SK-N-SH (cell line): ENCODE measurements at regions not wholly inside any gene's neighbourhood (a gene's known extent, or its start where the extent isn't known, plus 50 kb on each side); places are given as distances from the start of the nearest gene placed in this dataset.

Experiments used
- CTCF ChIA-PET: fragments of 300-600, 350-600 bp; formaldehyde crosslinking; extraction: SDS; loops from one replicate; lab custom pipeline; 2021; lab: Yijun Ruan, JAX
- POLR2A ChIA-PET: fragments of 350-600 bp; sonication (Branson Sonifier 250); formaldehyde crosslinking; extraction: SDS; loops from one replicate; lab custom pipeline; 2020; ENCODE audit warnings: antibody characterized with exemption, inconsistent platforms; lab: Yijun Ruan, JAX
- DNase-seq: peaks from one replicate; pipeline ENCODE4 v3.0.0; 2012
- H2AFZ ChIP-seq: fragments of 200-600 bp; sonication (generic); 2 replicates; pipeline ENCODE4 v1.8.1; 2016; ENCODE audit warnings: antibody characterized with exemption, mild to moderate bottlenecking, low read depth
- H3F3A ChIP-seq: fragments of 200-600 bp; sonication (generic); replicated peaks from 2 replicates; pipeline ENCODE3; 2016; ENCODE audit warnings: antibody characterized with exemption, mild to moderate bottlenecking; ENCODE audit not compliant: insufficient read depth
- H3K27ac ChIP-seq, 2 experiments: fragments of 200-500 bp in 1 of 2; fragments of 200-600 bp in 1 of 2; sonication (Bioruptor generic) in 1 of 2; sonication (generic), shearing (Covaris generic) in 1 of 2; 2 replicates each; pipeline versions ENCODE4 v1.5.1 to v1.6.1; 2014 to 2016; ENCODE audit warnings: low read depth in 2 of 2, inconsistent platforms in 1 of 2, low read length in 1 of 2, mild to moderate bottlenecking in 1 of 2, mixed read lengths in 1 of 2
- H3K27me3 ChIP-seq: fragments of 200-600 bp; sonication (generic), shearing (Covaris generic); 2 replicates; pipeline ENCODE4 v1.6.1; 2016; ENCODE audit warnings: mixed run types; ENCODE audit not compliant: insufficient read depth
- H3K36me3 ChIP-seq, 2 experiments: fragments of 200-500 bp in 1 of 2; fragments of 200-600 bp in 1 of 2; sonication (Bioruptor generic) in 1 of 2; sonication (generic) in 1 of 2; replicated peaks in 1 of 2; 2 replicates each; pipeline versions ENCODE3 to v1.5.1; 2014 to 2016; ENCODE audit warnings: low read length in 1 of 2, mild to moderate bottlenecking in 1 of 2; ENCODE audit not compliant: insufficient read depth in 2 of 2, control insufficient read depth in 1 of 2
- H3K4me1 ChIP-seq, 2 experiments: fragments of 200-500 bp in 1 of 2; fragments of 200-600 bp in 1 of 2; sonication (Bioruptor generic) in 1 of 2; sonication (generic), shearing (Covaris generic) in 1 of 2; 2 replicates each; pipeline versions ENCODE4 v1.5.1 to v1.6.1; 2014 to 2016; ENCODE audit warnings: low read depth in 1 of 2, low read length in 1 of 2, mixed run types in 1 of 2; ENCODE audit not compliant: insufficient read depth in 2 of 2, control insufficient read depth in 1 of 2
- H3K4me2 ChIP-seq: fragments of 200-600 bp; sonication (generic), shearing (Covaris generic); 2 replicates; pipeline ENCODE4 v1.6.1; 2017; ENCODE audit warnings: mixed run types
- H3K4me3 ChIP-seq, 2 experiments: fragments of 200-500 bp in 1 of 2; fragments of 200-600 bp in 1 of 2; sonication (Bioruptor generic) in 1 of 2; sonication (generic), shearing (Covaris generic) in 1 of 2; 2 replicates each; pipeline versions ENCODE4 v1.5.1 to v1.8.1; 2014 to 2016; ENCODE audit warnings: low read depth in 2 of 2, inconsistent platforms in 1 of 2, low read length in 1 of 2, mild to moderate bottlenecking in 1 of 2, mixed read lengths in 1 of 2, moderate library complexity in 1 of 2
- H3K79me2 ChIP-seq: fragments of 200-600 bp; sonication (generic); 2 replicates; pipeline ENCODE4 v1.8.1; 2017; ENCODE audit warnings: mild to moderate bottlenecking; ENCODE audit not compliant: insufficient read depth
- H3K9ac ChIP-seq: fragments of 200-600 bp; sonication (generic); 2 replicates; pipeline ENCODE4 v1.6.1; 2017; ENCODE audit warnings: mixed run types
- H3K9me2 ChIP-seq: fragments of 200-600 bp; sonication (generic); 2 replicates; pipeline ENCODE4 v1.6.1; 2017; ENCODE audit warnings: mixed run types
- H3K9me3 ChIP-seq: fragments of 200-600 bp; sonication (generic); 2 replicates; pipeline ENCODE4 v1.6.1; 2017; ENCODE audit warnings: mixed run types, mild to moderate bottlenecking, moderate library complexity
- H4K20me1 ChIP-seq: fragments of 200-600 bp; sonication (generic); 2 replicates; pipeline ENCODE4 v1.6.1; 2017; ENCODE audit warnings: mild to moderate bottlenecking, mixed run types; ENCODE audit not compliant: insufficient read depth
- CHD2 ChIP-seq: fragments of 150-350 bp; IDR thresholded peaks from 2 replicates; pipeline ENCODE4 v1.6.1; 2018; ENCODE audit warnings: low read length; ENCODE audit not compliant: partially characterized antibody
- CTCF ChIP-seq: fragments of 200-600 bp; sonication (generic); IDR thresholded peaks from 2 replicates; pipeline ENCODE4 v1.6.1; 2017; ENCODE audit warnings: antibody characterized with exemption, mild to moderate bottlenecking, moderate library complexity
- ELF1 ChIP-seq: IDR thresholded peaks from 2 replicates; pipeline ENCODE4 v1.4.0; 2012
- EP300 ChIP-seq, 2 experiments: IDR thresholded peaks; 2 replicates each; pipeline versions ENCODE4 v1.4.0 to v1.6.1; 2012; ENCODE audit warnings: borderline replicate concordance in 1 of 2, low read depth in 1 of 2, low read length in 1 of 2
- EZH2phosphoT487 ChIP-seq: fragments of 200-600 bp; sonication (generic); IDR thresholded peaks from 2 replicates; pipeline ENCODE4 v1.6.1; 2017; ENCODE audit warnings: low read depth, mixed run types, mild to moderate bottlenecking, antibody characterized with exemption, moderate library complexity, borderline replicate concordance
- FOXJ3 ChIP-seq: sonication (generic); formaldehyde crosslinking; IDR thresholded peaks from 2 replicates; pipeline ENCODE4 v1.5.1; 2020; ENCODE audit warnings: mild to moderate bottlenecking, missing genetic modification reagents
- FOXM1 ChIP-seq: IDR thresholded peaks from 2 replicates; pipeline ENCODE4 v1.4.0; 2012; ENCODE audit warnings: low read depth, mild to moderate bottlenecking
- GABPA ChIP-seq: IDR thresholded peaks from 2 replicates; pipeline ENCODE4 v1.4.0; 2012; ENCODE audit warnings: low read depth, mild to moderate bottlenecking
- JUND ChIP-seq: IDR thresholded peaks from 2 replicates; pipeline ENCODE4 v1.4.0; 2012
- MXI1 ChIP-seq: IDR thresholded peaks from 2 replicates; pipeline ENCODE4 v1.6.1; 2012; ENCODE audit warnings: mild to moderate bottlenecking, low read depth, low read length, improper control_type of control experiment
- NFIC ChIP-seq: IDR thresholded peaks from 2 replicates; pipeline ENCODE4 v1.4.0; 2012; ENCODE audit warnings: borderline replicate concordance
- POLR2AphosphoS5 ChIP-seq: IDR thresholded peaks from 2 replicates; pipeline ENCODE4 v1.6.1; 2012; ENCODE audit warnings: low read depth, low read length
- RAD21 ChIP-seq: IDR thresholded peaks from 2 replicates; pipeline ENCODE4 v1.6.1; 2012; ENCODE audit warnings: mild to moderate bottlenecking, low read length
- RCOR1 ChIP-seq: fragments of 150-350 bp; IDR thresholded peaks from 2 replicates; pipeline ENCODE4 v1.6.1; 2017; ENCODE audit warnings: antibody characterized with exemption, low read length
- REST ChIP-seq: IDR thresholded peaks from 2 replicates; pipeline ENCODE4 v1.6.1; 2012; ENCODE audit warnings: mild to moderate bottlenecking, low read depth, low read length, moderate library complexity
- RFX5 ChIP-seq: IDR thresholded peaks from 2 replicates; pipeline ENCODE4 v1.6.1; 2012; ENCODE audit warnings: mild to moderate bottlenecking, improper control_type of control experiment, low read length
- SMC3 ChIP-seq: IDR thresholded peaks from 2 replicates; pipeline ENCODE4 v1.6.1; 2012; ENCODE audit warnings: low read depth, low read length, improper control_type of control experiment
- TAF1 ChIP-seq: IDR thresholded peaks from 2 replicates; pipeline ENCODE4 v1.6.1; 2012; ENCODE audit warnings: low read depth, mild to moderate bottlenecking, low read length, moderate library complexity, borderline replicate concordance
- TCF12 ChIP-seq: IDR thresholded peaks from 2 replicates; pipeline ENCODE4 v1.4.0; 2012
- TEAD4 ChIP-seq: IDR thresholded peaks from 2 replicates; pipeline ENCODE4 v1.4.0; 2012; ENCODE audit warnings: mild to moderate bottlenecking, borderline replicate concordance; ENCODE audit not compliant: insufficient read depth
- USF2 ChIP-seq: fragments of 150-350 bp; IDR thresholded peaks from 2 replicates; pipeline ENCODE4 v1.6.1; 2017; ENCODE audit warnings: antibody characterized with exemption, low read length, low read depth, borderline replicate concordance
- YY1 ChIP-seq: IDR thresholded peaks from 2 replicates; pipeline ENCODE4 v1.4.0; 2012; ENCODE audit warnings: low read depth, mild to moderate bottlenecking
- ZBTB33 ChIP-seq: IDR thresholded peaks from 2 replicates; pipeline ENCODE4 v1.4.0; 2012; ENCODE audit warnings: low read depth, borderline replicate concordance
- WGBS: methylation state at CpG from one replicate; pipeline ENCODE4 v1.1.6; 2017; ENCODE audit warnings: low lambda C conversion rate; 5-methylcytosine and 5-hydroxymethylcytosine counted together
- TF ChIP-seq, protein P1 (sequence below): IDR thresholded peaks from 2 replicates; pipeline ENCODE4 v1.4.0; 2012; ENCODE audit warnings: low read depth, borderline replicate concordance
- TF ChIP-seq, protein P2 (sequence below): fragments of 150-350 bp; IDR thresholded peaks from 2 replicates; pipeline ENCODE4 v1.6.1; 2016; ENCODE audit warnings: mild to moderate bottlenecking, low read depth, low read length

DNA sequence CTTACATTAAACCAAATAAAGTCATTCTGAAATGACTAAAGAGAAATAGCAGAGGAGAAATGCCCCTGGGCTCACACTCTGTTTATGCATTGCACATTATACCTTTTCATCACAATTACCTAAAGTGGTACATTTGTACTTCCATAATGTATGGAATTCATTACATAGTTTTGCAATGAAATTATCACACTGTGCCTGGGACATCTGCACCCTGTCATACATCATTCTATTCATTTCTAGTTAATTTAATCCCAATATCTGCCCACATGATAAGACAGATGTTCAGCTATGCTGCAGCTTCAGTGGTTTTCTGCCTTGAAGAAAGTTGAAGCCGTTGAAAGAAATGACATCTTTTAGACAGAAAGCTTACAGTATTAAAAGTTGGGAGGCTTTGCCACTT is 580.0 kb downstream of the SOX6 start:
- Histone ChIP-seq H3K27me3 (no peaks in the 10 kb centered on the region), H3K36me3 (no peaks in the 10 kb centered on the region), H3F3A (no peaks in the 10 kb centered on the region), H3K4me2 (no peak overlapping the region), H3K9me3 (no peaks in the 10 kb centered on the region), H3K27ac (no peak overlapping the region), H4K20me1 (no peaks in the 10 kb centered on the region), H3K79me2 (no peaks in the 10 kb centered on the region), H3K4me3 (no peak overlapping the region), H3K4me1 (peaks cover 0 to 40% of the 10 kb centered on the region in 2 experiments; a peak in 3 of 4 replicates), H3K9ac (no peak overlapping the region), H2AFZ (no peak overlapping the region), H3K9me2 (no peaks in the 10 kb centered on the region)
- 0% methylated on average over 1 of the region's 1 CpG for WGBS
- peak; percentile 47 for DNase-seq
- POLR2A ChIA-PET = interaction anchor here (0.7 kb wide), 1 partner anchor 1191 kb away, joined by 3 read pairs; no protein-coding TSS in a partner anchor
- CTCF ChIA-PET = interaction anchor here (0.7 to 1.8 kb wide), 2 partner anchors 449 to 837 kb away, joined by 3 to 4 read pairs; no protein-coding TSS in a partner anchor
- TF ChIP-seq RCOR1 (peak; percentile 100), POLR2AphosphoS5 (peak; percentile 49; the same call in 1 of the 2 replicates), FOXJ3 (peak; percentile 56; the same call in 1 of the 2 replicates), USF2 (no peak), MXI1 (no peak), RAD21 (peak; percentile 27; the same call in 1 of the 2 replicates), TAF1 (no peak), EZH2phosphoT487 (no peak), TEAD4 (no peak), REST (no peak), RFX5 (no peak), NFIC (no peak), JUND (no peak), CHD2 (peak; percentile 68), SMC3 (no peak), YY1 (no peak), ZBTB33 (no peak), TCF12 (peak; percentile 51), GABPA (no peak), FOXM1 (no peak), ELF1 (no peak), EP300 (IDR thresholded peaks at IDR 0.05; ENCODE audit: borderline replicate concordance in 1 of 2, low read depth in 1 of 2, low read length in 1 of 2) (peak in 1 of 2 experiments; percentile 91; a peak in 2 of 4 replicates), CTCF (no peak)
- TF ChIP-seq, protein P1, sequence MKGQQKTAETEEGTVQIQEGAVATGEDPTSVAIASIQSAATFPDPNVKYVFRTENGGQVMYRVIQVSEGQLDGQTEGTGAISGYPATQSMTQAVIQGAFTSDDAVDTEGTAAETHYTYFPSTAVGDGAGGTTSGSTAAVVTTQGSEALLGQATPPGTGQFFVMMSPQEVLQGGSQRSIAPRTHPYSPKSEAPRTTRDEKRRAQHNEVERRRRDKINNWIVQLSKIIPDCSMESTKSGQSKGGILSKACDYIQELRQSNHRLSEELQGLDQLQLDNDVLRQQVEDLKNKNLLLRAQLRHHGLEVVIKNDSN = no peak
- TF ChIP-seq, protein P2, sequence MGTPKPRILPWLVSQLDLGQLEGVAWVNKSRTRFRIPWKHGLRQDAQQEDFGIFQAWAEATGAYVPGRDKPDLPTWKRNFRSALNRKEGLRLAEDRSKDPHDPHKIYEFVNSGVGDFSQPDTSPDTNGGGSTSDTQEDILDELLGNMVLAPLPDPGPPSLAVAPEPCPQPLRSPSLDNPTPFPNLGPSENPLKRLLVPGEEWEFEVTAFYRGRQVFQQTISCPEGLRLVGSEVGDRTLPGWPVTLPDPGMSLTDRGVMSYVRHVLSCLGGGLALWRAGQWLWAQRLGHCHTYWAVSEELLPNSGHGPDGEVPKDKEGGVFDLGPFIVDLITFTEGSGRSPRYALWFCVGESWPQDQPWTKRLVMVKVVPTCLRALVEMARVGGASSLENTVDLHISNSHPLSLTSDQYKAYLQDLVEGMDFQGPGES = no peak
